ENCODE measurements at regions not wholly inside any gene's neighbourhood (a gene's known extent, or its start where the extent isn't known, plus 50 kb on each side); places are given as distances from the start of the nearest gene placed in this dataset.

- no peak for DNase-seq (ENCODE audit: insufficient read length, low spot score)
- no peak for TF ChIP-seq POLR2A (IDR thresholded peaks at IDR 0.05; ENCODE audit: low read depth, low read length)
- no peak for FAIRE-seq
These were observed 206.0 kb upstream of the CDH4 start for GRCh38 chr20:61045876-61046585.

DNA sequence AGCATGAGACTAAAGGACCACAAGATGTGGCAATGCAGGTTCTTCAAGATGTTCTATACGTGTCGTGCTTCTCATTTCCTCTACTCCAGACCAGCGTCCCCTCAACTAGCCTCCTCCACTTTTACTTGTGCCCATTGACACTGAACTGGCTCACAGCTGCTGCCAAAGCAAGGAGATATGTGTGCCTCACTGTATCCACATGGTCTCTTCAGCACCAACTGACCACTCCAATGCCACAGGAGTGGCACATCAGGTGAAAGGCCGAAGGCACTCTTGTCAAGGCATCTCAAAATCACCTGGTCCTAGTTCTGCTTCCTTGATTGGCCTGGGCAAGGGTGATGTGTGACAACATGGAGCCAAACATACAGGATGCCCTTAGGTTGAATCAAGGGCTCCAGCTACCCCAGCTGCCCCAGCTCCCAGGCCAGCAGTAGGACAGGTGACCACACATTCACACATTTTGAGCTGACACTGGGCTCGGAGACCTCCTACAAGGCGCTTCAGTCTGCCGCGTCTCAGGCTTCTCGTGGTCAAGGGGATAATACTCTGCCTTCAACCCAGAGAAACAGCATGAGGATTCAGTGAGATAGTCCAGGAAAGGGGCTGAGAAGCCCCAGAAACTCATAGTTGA, 205.2 kb upstream of the CDH4 start:
- TF ChIP-seq POLR2A (IDR thresholded peaks at IDR 0.05; ENCODE audit: low read depth, low read length), result no peak
- FAIRE-seq (no peak), DNase-seq (ENCODE audit: insufficient read length, low spot score) (no peak)

- FAIRE-seq (no peak), DNase-seq (ENCODE audit: insufficient read length, low spot score) (no peak)
- TF ChIP-seq POLR2A (IDR thresholded peaks at IDR 0.05; ENCODE audit: low read depth, low read length), result no peak
These were observed 204.5 kb upstream of the CDH4 start for GRCh38 chr20:61047515-61047914.

- DNase-seq (ENCODE audit: insufficient read length, low spot score) (no peak), FAIRE-seq (no peak)
- TF ChIP-seq POLR2A (IDR thresholded peaks at IDR 0.05; ENCODE audit: low read depth, low read length), result no peak
These were observed 203.8 kb upstream of the CDH4 start for GRCh38 chr20:61048302-61048701.

- TF ChIP-seq POLR2A (IDR thresholded peaks at IDR 0.05; ENCODE audit: low read depth, low read length), result no peak
- no peak for DNase-seq (ENCODE audit: insufficient read length, low spot score)
- no peak for FAIRE-seq
These were observed 202.4 kb upstream of the CDH4 start for GRCh38 chr20:61049684-61050083.

GRCh38 chr20:61050336-61050890, 201.6 kb upstream of the CDH4 start:
- TF ChIP-seq POLR2A (IDR thresholded peaks at IDR 0.05; ENCODE audit: low read depth, low read length), result no peak
- FAIRE-seq (no peak), DNase-seq (ENCODE audit: insufficient read length, low spot score) (no peak)

DNA sequence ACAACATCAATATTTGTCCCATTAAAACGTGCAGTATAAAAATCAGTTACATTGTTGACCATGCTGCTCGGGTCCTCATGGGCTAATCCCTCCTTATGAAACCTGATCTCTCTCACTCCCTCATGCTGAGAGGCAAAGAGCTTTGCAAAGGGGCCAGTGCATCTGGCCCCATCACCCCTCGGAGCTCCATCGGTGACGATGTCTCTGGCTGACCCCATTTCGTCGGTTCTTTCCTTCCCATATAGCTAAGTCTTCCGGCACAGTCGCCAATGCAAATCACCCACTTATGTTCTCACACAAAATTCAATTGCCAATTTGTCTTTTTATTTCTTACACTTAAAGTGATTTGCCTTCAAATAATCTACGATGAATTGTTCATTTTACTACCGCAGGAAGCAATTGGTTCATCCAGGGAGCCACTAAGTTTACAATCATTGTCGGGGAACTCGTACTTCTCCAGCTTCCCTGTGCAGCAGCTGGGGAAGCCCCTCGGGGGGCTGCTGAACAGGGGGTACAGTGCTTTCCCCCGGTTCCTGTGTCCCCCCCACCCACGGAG, 199.8 kb upstream of the CDH4 start:
- TF ChIP-seq POLR2A (IDR thresholded peaks at IDR 0.05; ENCODE audit: low read depth, low read length), result no peak
- FAIRE-seq, result no peak
- DNase-seq (ENCODE audit: insufficient read length, low spot score), result no peak

GRCh38 chr20:61052776-61053442, 199.2 kb upstream of the CDH4 start:
- FAIRE-seq (no peak), DNase-seq (ENCODE audit: insufficient read length, low spot score) (no peak)
- TF ChIP-seq POLR2A (IDR thresholded peaks at IDR 0.05; ENCODE audit: low read depth, low read length), result no peak

DNA sequence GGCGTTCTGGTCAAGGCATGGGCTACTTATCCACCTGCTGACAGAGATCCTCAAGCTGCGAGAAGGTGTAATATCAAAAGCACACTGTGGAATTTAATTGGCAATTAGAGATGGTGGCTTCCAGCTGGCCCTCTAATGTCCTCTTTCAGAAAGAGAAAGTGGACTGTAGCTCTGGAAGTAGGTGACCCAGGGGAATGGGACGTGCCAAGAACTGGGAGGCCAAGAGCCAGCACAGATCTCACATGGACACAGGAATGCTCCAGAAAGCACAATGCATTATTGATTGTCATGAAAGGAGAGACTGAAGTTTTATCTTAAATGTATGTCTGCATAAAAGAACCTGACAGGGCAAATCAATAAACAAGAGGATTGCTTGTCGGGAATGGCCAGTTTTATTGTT, 198.6 kb upstream of the CDH4 start:
- no peak for TF ChIP-seq POLR2A (IDR thresholded peaks at IDR 0.05; ENCODE audit: low read depth, low read length)
- DNase-seq (ENCODE audit: insufficient read length, low spot score), result no peak
- FAIRE-seq, result no peak

GRCh38 chr20:61053889-61054288, 198.2 kb upstream of the CDH4 start:
- DNase-seq (ENCODE audit: insufficient read length, low spot score) (no peak), FAIRE-seq (no peak)
- no peak for TF ChIP-seq POLR2A (IDR thresholded peaks at IDR 0.05; ENCODE audit: low read depth, low read length)

DNA sequence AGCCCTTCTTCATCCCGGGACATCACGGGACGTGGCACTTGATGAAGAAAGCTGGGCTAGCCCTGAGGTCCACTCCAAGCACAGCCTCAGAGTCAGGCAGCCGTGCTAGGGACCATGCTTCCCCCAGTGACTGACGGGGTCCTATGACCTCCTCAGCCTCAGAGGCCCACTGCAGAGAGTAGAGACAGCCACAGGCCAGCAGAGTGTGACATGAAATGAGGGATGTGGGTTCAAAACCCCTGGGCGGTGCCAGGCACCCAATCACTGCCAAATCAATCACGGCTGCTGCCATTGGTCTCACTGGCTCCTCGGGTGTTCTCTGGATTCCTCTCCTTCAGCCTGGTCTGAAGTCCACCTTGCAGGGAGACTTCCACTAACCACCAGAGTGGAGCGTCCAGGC, 197.7 kb upstream of the CDH4 start:
- DNase-seq (ENCODE audit: insufficient read length, low spot score) (no peak), FAIRE-seq (no peak)
- TF ChIP-seq POLR2A (IDR thresholded peaks at IDR 0.05; ENCODE audit: low read depth, low read length), result no peak

DNA sequence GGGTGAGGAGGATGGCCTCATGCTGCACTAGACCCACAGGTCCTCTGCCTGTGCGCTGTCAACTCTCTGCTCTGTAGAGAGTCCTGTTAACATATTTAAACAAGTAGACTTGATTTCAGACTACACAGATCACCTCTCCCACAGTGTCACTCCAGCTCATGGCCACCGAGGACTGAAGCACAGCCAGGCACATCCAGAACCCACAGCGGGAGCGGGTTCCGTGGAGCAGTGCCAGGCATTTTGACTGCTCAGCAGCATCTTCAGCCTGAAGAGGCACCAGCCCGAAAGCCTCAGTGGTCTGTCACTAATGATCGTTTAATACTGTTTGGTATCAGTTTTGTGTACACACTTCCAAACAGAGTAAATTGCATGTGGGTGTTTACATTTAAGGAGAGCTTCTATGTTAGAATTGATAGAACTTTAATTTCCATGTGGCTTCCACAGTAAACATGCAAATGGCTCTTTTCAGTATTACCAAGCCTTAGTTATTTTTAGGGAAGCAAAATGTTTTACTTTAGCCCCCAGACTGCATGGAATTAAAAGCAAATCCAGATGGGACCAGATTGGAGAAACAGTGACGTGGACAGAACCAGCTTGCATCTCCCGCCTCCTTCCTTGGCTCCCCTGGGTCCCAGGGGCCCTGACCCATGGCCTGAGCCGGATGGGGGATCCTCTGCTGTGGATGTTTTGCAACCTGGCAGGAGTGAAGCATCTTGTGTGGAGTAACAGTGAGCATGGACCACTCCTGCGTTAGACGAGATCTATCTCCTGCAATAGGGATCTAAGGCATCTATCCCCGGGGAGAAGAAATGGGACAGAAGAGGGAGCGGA, 196.7 kb upstream of the CDH4 start:
- FAIRE-seq (no peak), DNase-seq (ENCODE audit: insufficient read length, low spot score) (no peak)
- no peak for TF ChIP-seq POLR2A (IDR thresholded peaks at IDR 0.05; ENCODE audit: low read depth, low read length)

DNA sequence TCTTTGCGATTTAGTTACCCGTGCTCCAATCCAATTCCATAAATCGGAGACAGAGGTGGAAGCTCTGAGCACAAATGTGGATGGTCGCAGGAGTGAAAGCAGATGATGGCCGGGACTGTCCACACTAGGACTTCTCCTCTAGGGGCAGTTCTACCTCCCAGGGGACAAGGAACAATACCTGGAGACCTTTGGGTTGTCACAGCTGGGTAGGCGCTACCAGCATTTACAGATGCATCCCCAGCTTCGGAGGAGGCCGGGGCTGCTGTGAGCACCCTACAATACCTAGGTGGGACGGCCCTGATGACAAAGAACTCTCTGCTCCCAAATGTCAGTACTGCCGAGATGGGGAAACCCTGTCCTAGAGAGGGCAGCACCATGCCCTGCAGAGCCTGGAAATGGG, 195.9 kb upstream of the CDH4 start:
- DNase-seq (ENCODE audit: insufficient read length, low spot score) (no peak), FAIRE-seq (no peak)
- TF ChIP-seq POLR2A (IDR thresholded peaks at IDR 0.05; ENCODE audit: low read depth, low read length), result no peak
